ENCODE measurements at regions not wholly inside any gene's neighbourhood (a gene's known extent, or its start where the extent isn't known, plus 50 kb on each side); places are given as distances from the start of the nearest gene placed in this dataset.
"Not testable (repeated sequence)": the region's sequence is repeated elsewhere in the genome, so short reads cannot be mapped to it uniquely, and the experiment has no call there.

GRCh38 chr4:3632794-3633193, 100.6 kb upstream of the LRPAP1 start:
- DNase-seq (ENCODE audit: low spot score) = not testable (repeated sequence)

GRCh38 chr4:3631544-3632266, 99.5 kb upstream of the LRPAP1 start:
- DNase-seq (ENCODE audit: low spot score) = not testable (repeated sequence)

DNA sequence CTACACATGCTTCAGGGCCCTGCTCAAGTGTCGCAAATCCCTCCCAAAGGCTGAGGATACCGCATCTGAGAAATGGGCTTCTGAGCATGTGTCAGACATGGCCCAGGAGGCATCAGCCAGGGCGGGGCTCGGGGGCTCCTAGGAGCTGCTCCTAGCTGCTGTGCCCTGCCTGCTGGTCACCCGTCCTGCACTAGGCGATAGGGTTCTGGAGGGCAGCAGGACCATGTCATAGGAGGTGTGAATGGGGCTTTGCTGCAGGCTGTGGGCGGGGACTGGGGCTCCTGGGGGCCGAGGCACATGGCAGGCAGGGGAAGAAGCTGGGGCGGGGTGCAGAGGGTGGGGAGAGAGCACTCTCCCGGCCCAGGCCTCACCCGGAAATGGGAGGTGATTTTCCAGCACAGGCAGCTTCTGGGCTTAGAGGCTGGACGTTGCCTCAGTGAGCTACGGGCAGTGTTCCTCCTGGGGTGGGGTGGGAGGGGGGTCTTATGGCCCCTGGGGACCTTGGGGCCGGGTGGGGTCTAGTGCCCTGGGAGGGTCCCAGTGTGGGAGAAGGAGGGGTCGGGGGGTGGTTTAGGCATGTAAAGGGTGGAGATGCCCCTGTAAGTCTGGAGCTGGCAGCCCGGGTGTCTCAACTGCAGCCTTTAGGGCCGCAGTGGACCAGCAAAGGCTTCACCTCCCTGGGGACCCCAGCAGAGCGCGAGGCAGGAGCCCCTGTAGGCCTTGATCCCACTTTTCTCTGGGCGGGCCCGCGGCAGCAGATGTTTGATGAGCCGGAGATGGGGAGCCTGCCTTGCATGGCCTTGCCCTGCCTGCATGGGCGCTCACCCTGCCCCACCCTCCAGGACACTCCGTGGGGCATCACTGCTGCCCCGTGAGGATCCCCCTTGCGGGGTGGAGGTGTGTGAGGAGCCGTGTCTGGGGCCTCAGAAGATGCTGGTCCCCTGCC, 98.6 kb upstream of the LRPAP1 start:
- DNase-seq (ENCODE audit: low spot score) = no peak

DNA sequence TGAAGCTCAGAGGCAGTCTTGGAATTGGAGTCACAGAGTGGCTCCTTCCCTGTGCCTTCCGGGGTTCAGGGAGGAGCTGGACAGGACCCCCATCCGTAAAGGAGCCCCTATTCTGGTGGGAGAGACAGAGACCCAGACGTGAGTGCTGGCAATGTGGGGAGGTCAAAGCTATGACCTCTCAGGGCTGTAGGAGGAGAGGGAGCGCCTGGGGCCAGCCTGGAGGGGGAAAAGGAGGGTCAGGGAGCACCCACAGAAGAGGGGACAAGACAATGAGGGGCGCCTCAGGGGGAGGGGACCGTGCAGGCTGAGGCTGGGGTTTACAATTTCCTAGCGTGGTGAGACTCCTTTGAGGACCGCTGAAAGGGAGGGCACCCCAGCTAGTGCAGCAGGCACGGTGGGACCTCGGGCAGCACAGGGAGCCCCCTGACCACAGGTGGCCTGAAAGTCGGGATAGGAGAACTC, 97.9 kb upstream of the LRPAP1 start:
- DNase-seq (ENCODE audit: low spot score) = no peak

DNA sequence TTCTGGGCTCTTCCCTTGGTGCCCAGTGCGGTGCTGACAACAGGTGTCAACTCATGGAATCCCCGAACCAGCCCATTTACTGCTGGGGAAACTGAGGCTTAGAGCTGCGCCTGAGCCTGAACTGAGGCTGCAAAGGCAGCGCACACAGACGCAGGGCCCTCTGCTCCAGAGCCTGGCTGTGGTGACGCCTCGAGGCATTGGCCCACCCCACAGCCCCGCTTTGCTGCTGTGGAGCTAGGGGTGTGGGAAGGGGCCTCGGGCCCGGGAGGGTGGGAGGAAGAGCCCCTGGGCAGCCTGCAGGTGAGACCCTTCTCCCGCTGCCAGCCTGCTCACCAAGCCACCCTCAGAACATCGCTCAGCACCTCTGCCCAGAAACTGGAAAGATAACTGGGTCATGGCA, 97.4 kb upstream of the LRPAP1 start:
- DNase-seq (ENCODE audit: low spot score) = no peak

- not testable (repeated sequence) for DNase-seq (ENCODE audit: low spot score)
Measured at GRCh38 chr4:3629176-3629575, 97.0 kb upstream of the LRPAP1 start.

GRCh38 chr4:3628868-3629175, 96.6 kb upstream of the LRPAP1 start:
- no peak for DNase-seq (ENCODE audit: low spot score)

DNA sequence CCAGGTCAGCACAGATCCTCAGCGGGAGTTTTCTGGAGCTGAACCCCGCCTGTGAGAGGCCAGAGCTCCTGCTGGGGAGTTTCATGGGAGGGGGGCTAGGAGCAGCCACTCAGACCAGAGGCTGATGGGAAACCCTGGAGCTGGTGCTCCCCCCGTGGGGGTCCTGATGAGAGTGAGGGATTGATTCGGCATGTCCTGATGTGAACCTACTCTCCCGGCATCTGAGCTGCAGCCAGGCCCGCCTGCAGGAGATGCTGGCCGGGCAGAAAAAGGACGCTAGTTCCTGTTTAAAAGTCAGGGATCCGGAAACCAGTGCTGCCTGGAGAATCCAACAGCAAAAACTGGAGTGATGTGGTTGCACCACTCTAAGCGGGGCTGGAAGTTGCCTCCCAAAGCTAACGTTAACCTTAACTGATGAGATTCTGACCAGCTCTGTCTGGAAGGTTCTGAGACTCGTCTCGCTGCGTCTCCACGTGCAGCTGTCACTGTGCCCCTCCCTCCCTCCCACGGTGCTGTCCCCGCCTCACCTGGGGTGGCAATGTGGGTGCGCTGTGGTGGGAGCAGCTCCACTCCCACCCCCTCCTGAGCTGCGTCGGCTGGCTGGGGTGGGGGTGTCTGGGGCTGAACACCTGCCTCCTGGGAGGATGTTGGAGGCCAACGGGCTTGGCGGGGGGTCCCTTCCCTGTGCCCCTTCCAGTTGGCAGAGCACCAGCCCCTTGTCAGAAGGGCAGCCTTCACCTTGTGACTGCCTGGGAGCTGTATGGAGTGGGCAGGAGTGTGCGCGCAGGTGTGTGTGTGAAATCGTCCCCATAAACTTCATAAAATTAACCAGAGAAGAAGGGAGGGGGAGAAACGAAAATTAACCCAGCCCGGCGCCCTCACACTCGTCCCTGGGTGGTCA, 96.0 kb upstream of the LRPAP1 start:
- DNase-seq (ENCODE audit: low spot score) = not testable (repeated sequence)

DNA sequence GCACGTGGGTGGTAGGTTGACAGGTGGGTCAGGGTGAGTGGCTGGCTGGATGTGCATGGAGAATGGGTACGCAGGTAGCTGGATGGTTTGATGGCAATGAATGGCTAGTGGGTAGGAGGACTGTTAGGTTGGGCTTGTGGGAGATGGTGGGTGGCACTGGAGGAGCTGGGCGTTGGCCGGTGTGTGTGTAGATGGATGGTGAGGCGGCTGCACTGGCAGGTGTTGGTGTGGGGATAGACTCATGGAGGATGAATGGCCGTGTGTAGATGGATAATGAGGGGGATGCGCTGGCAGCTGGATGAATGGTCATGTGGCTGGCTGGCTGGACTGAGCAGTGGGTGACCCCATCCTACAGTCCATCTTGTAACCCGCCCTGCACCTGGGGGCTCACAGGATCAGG, 95.2 kb upstream of the LRPAP1 start:
- DNase-seq (ENCODE audit: low spot score) = not testable (repeated sequence)

- DNase-seq (ENCODE audit: low spot score) = not testable (repeated sequence)
Measured at GRCh38 chr4:3626131-3626884, 94.1 kb upstream of the LRPAP1 start.

- not testable (repeated sequence) for DNase-seq (ENCODE audit: low spot score)
Measured at GRCh38 chr4:3625286-3625875, 93.2 kb upstream of the LRPAP1 start.

- not testable (repeated sequence) for DNase-seq (ENCODE audit: low spot score)
Measured at GRCh38 chr4:3623809-3624329, 91.6 kb upstream of the LRPAP1 start.

- DNase-seq (ENCODE audit: low spot score) = no peak
Measured at GRCh38 chr4:3623106-3623505, 90.9 kb upstream of the LRPAP1 start.

GRCh38 chr4:3620365-3620764, 88.1 kb upstream of the LRPAP1 start:
- not testable (repeated sequence) for DNase-seq (ENCODE audit: low spot score)

DNA sequence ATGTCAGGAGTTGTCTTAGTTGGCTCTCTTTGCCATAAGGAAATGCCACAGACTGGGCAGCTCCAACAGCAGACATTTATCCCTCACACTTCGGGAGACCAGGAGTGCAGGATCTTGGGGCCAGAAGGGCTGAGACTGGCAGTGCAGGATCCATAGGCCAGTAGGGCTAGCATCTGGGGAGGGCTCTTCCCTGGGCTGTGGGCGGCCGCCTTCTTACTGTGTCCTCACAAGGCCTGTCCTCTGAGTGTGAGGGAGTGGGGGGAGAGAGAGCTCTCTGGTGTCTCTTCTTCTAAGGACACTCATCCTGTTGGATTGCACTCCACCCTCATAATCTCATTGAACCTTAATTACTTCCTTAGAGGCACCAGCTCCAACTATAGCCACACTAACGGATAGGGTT, 87.5 kb upstream of the LRPAP1 start:
- DNase-seq (ENCODE audit: low spot score) = not testable (repeated sequence)

DNA sequence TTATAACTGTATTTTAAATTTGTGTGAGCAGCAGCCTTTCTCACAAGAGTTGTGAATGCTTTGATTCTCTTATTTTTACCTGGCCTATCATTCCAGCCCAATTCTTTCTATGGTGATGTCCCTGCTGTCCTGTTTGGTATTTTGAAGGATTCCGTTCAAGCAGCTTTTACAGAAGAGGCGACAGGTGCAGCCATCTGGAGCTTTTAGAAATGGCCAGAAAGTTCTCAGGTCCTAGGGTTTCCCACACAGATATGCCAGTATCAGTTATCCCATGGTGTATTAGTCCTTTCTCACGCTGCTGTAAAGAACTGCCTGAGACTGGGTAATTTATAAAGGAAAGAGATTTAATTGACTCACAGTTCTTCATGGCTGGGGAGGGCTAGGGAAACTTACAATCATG, 86.1 kb upstream of the LRPAP1 start:
- not testable (repeated sequence) for DNase-seq (ENCODE audit: low spot score)

DNA sequence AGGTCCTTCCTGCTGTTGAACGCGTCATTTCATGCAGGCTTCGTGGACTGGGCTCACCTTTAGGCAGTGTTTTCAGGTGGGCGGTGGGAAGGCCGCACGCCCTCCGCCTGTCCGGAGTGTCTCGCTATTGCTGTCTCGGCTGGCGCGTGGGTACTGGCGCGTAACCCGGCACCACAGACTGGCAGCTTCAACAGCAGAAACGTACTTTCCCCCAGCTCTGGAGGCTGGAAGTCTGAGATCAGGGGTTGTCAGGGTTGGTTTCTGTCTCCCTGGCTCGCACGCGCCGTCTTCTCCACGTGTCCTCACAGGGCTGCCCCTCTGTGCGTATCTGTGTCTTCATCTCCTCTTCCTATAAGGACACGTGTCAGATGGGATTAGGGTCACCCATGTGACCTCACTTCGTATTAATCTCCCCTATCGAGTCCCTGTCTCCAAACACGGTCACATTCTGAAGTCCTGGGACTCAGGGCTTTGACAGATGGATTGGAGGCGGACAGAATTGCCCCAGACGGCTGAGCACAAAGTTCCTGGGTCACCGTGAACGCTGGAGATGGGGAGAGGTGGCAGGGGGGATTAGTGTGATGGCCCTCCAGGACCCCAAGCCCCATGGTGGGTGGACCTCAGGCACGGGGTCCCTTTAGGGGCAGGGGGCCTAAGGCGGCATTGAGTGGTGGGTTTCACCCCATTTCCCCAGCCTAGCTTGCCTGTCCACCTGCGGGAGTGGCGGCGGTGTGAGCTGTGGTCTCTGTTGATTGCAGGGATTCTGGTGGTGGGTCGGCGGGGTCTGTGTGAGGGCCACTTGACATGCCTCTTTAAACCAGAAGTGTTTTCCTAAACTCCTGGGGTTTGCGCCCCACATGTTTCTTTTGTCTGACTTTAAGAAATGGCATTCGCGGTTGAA, 83.4 kb upstream of the LRPAP1 start:
- DNase-seq (ENCODE audit: low spot score) = no peak

DNA sequence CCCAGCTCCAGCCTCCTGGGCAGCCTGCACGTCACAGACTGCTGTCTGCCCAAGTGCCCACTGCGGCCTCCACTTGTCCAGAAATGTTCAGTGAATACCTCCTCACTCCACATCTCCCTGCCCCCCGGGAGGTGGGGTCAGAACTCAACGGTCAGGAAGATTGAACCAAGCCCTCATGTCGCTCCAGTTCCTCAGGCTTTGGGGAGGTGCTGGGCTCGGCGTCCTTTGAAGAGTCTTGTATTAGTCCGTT, 82.4 kb upstream of the LRPAP1 start:
- DNase-seq (ENCODE audit: low spot score) = no peak

GRCh38 chr4:3613967-3614730, 81.9 kb upstream of the LRPAP1 start:
- peak; percentile 8 for DNase-seq (ENCODE audit: low spot score)

Data from COLO829 (cell line).